HG02885 (cell line): ENCODE measurements at regions not wholly inside any gene's neighbourhood (a gene's known extent, or its start where the extent isn't known, plus 50 kb on each side); places are given as distances from the start of the nearest gene placed in this dataset.

ENCODE experiments used
- ATAC-seq: cut with Tn5 transposase; IDR thresholded peaks from one replicate; pipeline ENCODE4 v1.9.1; 2021; ENCODE audit warnings: mild to moderate bottlenecking; ENCODE audit not compliant: unreplicated experiment, poor library complexity

DNA sequence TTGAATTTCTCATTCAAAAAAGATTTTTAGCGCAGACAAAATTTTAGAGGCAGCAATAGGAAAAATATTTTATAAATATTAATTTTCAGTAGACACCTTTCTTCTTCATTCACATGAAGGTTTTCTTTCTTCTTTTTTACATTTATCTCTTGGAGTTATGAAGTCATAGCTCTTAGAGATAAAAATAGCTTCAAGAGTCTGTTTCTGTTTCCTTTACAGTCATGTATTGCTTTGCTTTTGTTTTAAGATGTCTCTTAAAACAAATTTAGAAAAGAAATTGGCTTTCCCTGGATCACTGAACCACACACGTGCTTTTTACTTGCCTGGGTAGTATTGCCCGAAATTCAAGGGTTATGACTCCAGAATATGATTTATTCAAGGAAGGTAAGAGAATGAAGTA is 369.9 kb upstream of the LRRC7 start:
- ATAC-seq: no peak

DNA sequence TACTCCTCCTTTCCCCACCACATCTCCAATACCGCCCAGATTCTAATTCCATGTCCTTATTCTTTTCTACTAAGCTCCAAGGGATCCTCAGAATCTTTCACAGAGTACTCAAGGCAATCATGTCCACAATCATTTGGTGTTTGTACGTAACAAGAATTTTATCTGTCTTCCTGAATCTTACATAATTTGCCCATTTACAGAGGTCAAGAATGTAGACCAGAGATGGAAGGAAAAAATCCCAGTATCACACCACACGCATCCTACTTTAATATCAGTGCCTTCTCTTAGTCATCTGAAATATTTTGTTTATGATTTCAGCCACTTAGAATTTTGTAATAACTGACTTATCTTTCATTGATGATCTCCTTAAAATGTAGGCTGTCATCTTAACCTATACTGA is 366.0 kb upstream of the LRRC7 start:
- no peak for ATAC-seq

DNA sequence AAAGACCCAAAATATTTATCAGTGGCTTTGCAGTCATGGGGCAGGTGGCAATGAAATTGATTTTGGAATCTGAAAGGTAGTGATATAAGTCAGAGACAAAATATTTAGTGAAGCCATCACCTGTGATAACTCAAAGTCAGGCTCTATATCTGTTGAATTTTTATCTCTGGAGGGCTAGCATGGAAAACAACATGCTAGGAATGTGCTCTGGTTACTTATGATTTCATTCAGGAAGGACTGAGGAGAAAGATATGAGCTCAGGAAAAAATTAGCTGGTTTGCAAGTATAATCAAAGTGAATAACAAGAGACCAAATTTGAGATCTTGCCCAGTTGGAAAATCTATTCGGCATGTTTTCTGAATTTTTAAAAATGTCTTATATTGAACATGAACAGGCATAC is 364.6 kb upstream of the LRRC7 start:
- ATAC-seq: no peak

DNA sequence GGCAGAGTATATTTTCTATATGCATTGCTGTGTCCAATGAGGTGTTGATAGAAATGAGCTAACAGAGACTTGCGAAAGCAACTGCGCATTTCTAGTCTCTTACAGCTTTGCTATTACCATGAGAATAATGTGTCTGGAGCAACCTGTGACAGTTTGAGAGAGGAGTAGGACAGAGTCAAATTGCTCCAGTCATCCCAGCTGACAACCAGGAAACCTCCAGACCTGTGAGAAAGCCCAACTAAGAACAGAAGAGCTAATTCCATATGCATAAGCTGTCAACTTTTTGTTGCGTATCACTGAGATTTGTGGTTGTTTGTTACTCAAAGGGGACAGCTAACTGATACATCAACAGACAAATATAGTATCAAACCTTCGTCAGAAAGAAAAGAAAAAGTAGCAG is 354.1 kb upstream of the LRRC7 start:
- ATAC-seq: no peak

GRCh38 chr1:69215883-69216282 is 351.8 kb upstream of the LRRC7 start:
- ATAC-seq: no peak

- no peak for ATAC-seq
These were observed 347.1 kb upstream of the LRRC7 start for GRCh38 chr1:69220672-69221071.

- ATAC-seq: no peak
These were observed 346.2 kb upstream of the LRRC7 start for GRCh38 chr1:69221524-69221923.

- no peak for ATAC-seq
These were observed 344.6 kb upstream of the LRRC7 start for GRCh38 chr1:69223156-69223555.

DNA sequence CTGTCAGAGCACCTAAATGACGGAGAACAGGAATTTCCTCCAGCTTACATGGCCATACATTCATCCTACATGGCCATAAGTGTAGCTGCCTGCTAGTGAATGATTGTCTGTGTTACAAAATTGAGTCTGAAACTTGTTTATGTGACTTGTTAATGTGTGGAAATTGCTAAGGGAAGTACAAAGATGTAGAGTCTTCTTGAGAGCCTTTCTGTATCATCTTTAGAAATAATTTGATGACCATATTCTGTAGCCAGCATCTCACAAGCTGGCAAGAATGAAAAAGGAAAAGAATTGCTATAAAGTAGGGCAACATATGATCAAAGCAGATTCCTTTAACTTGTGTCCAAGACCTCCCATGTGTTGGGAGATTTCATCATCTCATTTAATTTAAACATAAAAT is 339.2 kb upstream of the LRRC7 start:
- ATAC-seq: no peak

DNA sequence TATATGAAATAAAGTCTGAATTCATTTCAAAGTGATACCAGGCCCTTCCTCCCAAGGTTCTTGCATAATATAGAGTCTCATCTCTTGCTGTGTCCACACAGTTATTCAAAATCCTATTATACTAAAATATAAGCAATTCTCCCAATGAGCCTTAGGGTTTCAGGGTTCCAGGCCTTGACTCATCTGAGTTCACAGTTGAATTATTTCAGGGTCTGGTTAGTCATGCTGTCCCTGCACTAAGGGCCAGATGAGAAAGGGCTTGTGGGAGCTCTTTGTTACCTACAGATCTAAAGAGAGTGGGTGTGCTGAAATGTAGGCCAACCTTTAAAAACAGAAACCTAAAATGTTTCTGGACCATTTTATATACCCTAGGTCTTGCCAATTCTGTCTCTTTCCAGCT is 337.5 kb upstream of the LRRC7 start:
- no peak for ATAC-seq

DNA sequence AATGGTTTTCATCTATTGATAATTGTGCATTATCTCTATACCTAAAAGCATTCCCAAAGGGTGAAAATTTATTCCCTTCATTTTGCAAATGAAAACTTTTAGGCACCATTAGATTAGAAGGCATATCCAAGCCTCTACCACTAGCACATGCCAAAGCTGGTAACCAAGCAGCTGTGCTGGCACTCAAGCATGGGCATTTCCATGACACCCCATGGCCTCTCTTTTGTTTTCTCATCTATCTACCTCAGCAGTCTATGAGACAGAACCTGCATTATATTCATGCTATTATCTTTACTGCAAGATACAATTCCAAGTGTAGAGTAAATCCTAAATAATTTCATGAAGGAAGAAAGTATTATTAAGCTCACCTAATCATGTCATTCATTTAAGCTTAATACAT is 334.3 kb upstream of the LRRC7 start:
- ATAC-seq: no peak

DNA sequence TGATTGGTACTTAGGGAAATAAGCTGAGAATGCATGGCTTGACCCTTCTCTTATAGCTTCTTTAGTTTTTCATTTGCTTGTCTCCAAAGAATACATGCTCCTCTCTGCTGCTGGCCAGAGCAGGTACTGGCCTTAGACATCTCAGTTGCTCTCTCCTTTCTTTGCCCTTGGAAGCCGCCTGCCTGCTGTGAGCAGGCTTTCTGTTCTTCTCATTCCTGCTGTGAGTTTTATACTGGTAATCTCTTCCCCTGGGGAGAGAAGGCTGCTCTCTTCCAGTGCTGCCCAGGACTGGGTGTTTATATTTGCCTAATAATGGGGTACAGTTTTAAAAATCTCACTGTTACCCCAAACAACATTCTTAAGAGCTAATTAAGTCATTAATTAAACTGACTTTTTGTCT is 323.5 kb upstream of the LRRC7 start:
- ATAC-seq: no peak

GRCh38 chr1:69246109-69246508 is 321.6 kb upstream of the LRRC7 start:
- ATAC-seq: no peak

DNA sequence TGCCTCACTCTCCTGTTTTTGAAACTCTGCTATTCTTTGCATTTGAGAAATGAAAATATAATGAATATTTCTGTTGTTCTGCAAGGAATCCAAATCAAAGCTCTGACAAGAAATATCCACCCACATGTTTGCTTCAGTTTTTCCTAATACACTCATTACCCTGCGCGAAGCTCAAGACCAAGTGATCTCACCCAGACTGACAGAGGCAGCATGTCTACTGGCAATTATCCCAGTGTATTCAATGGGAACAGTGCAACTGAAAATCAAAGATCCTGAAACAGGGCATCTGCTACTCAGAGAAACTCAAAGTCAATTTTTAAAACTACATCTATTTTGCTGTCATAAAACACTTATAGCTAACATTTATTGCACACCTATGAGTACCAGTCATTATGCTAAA is 321.0 kb upstream of the LRRC7 start:
- ATAC-seq: no peak

GRCh38 chr1:69252696-69253095 is 315.0 kb upstream of the LRRC7 start:
- no peak for ATAC-seq

- ATAC-seq: no peak
These were observed 311.7 kb upstream of the LRRC7 start for GRCh38 chr1:69256036-69256435.

DNA sequence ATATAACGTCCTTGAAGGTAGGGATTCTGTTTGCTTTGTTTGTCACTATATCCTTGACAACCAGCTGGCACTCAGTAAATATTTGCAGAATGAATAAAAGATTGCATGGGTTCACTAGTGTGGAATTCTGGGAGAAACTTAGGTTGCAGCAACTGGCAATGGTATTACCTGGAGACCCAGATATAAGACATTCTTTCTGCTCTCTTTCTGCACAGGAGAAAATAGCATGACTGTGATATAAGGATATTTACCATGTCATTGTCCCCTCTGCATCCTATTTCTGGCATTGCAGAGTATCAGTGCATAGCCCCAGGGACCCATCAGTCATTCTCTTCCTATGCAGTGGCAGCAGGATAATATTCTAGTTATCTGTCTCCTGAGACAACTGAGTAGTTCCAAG is 308.9 kb upstream of the LRRC7 start:
- no peak for ATAC-seq

GRCh38 chr1:69263921-69264391 is 303.8 kb upstream of the LRRC7 start:
- no peak for ATAC-seq

DNA sequence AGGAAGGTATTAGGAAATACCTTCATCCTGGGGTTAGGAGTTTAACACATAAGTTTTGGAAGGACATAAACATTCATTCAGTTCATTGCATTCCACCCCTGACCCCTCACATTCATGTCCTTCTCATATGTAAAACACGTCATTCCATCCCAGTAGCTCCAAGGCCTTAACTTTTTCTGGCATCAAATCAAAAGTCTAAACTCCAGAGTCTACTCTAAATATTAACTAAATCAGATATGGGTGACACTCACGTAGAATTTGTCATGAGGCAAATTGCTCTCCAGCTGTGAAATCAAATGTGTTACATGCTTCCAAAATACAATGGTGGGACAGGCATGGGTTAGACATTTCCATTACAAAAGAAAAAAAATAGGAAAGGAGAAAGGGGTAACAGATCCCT is 298.2 kb upstream of the LRRC7 start:
- no peak for ATAC-seq

DNA sequence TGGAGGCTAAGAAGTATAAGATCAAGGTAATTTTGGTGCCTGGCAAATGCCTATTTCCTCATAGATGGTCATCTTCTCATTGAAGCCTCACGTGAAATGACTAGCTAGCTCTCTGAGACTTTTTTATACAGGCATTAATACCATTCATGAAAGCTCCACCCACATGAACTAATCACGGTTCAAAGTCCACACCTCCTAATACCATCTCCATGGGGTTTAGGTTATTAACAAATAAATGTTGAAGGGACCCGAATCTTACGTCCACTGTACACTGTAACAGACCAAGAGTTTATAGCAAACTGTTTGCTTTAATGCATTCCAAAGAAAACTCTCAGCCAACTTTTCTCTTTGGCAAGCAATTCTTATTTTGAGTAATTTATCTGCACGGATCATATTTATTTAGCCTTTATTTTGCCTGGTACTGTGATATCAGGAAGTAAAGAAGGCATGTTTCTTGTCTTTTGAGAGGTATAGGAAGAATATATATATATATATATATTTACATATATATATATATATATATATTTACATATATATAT is 296.1 kb upstream of the LRRC7 start:
- ATAC-seq: no peak

DNA sequence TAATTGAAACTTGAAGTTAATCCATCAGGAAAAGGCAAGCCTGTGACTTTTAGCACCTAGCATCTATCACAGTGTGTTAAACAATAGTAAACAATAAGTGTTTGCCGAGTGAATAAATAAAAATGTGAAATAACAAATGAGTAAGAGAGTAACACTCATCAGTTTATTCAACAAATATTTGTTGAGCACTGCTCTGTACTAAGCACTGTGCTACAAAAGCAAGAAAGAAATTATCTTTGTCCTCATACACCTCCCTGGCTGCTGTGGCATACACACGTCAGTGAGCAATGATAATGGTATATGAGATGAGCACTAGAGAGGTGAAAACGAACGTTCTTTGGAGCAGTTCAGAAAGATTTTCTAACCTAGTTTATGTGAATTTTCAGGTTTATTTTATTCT is 295.0 kb upstream of the LRRC7 start:
- ATAC-seq: no peak

DNA sequence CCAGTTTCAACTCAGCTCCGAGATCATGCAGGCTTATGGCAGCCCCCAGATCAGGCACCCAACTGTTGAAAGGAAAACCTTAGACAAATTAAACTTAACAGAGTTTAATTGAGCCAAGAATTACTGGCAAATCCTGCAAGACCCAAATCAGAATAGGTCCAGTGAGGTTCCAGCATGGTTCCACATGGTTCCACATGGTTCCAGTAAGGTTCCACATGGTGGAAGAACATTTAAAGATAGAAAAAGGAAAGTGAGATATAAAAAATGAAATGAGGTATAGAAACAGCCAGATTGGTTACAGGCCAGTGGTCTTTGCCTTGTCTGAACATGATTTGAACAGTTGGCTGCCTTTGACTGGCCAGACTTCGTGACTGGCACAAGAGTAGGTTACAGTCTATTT is 288.8 kb upstream of the LRRC7 start:
- ATAC-seq: no peak

DNA sequence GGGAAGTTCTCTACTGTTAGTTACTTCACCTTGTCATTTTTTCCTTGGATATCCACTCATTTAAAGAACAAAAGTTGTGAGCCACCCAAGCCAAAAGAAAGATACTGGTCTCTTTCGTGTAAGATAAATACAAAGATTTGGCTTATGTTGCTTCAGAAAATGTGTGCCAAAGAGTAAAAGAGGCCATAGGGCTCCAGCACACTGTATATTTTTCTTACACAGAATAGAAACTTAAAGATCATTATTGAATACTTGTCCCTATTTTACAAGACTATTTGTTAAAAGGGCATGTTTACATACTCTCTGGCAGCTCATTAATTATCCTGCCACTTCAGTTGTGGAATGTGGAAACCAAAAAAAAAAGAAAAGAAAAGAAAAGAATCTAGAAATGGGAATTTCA is 284.2 kb upstream of the LRRC7 start:
- no peak for ATAC-seq
